Heart left ventricle (tissue), 16 donors: ENCODE measurements at regions not wholly inside any gene's neighbourhood (a gene's known extent, or its start where the extent isn't known, plus 50 kb on each side); places are given as distances from the start of the nearest gene placed in this dataset.

Experiments used
- ATAC-seq, 4 donors: fragments of 200-7000 bp; cut with Tn5 transposase; one replicate each; pipeline ENCODE4 v1.9.1; 2020 to 2022; ENCODE audit warnings: moderate library complexity in 4 of 4, mild to moderate bottlenecking in 3 of 4, moderate number of reproducible peaks in 1 of 4
- DNase-seq, 5 donors: peaks; one replicate each; pipeline ENCODE4 v3.0.0-alpha.2; 2020
- H3K27ac ChIP-seq, 12 donors: fragments of 200-600 bp; sonication (generic) in 4 of 12; one replicate each; pipeline versions ENCODE4 v1.5.0 to v1.8.0; 2016 to 2022; ENCODE audit warnings: mild to moderate bottlenecking in 2 of 12
- H3K27me3 ChIP-seq, 9 donors: fragments of 200-600 bp; sonication (generic) in 2 of 9; one replicate each; pipeline versions ENCODE4 v1.5.1 to v1.8.0; 2016 to 2022; ENCODE audit warnings: mild to moderate bottlenecking in 3 of 9
- H3K36me3 ChIP-seq, 9 donors: fragments of 200-600 bp; sonication (generic) in 2 of 9; one replicate each; pipeline versions ENCODE4 v1.5.0 to v1.8.0; 2018 to 2022; ENCODE audit warnings: mild to moderate bottlenecking in 2 of 9
- H3K4me1 ChIP-seq, 12 donors: fragments of 200-600 bp; sonication (generic) in 4 of 12; one replicate each; pipeline versions ENCODE4 v1.5.0 to v1.8.0; 2016 to 2022; ENCODE audit warnings: mild to moderate bottlenecking in 3 of 12
- H3K4me3 ChIP-seq, 12 donors: fragments of 200-600 bp; sonication (generic) in 4 of 12; one replicate each; pipeline versions ENCODE4 v1.5.0 to v1.8.0; 2017 to 2022; ENCODE audit warnings: mild to moderate bottlenecking in 9 of 12, moderate library complexity in 4 of 12
- H3K9me3 ChIP-seq, 12 donors: fragments of 200-600 bp; sonication (generic) in 4 of 12; one replicate each; pipeline versions ENCODE4 v1.5.0 to v1.8.0; 2016 to 2022; ENCODE audit warnings: mild to moderate bottlenecking in 1 of 12
- CTCF ChIP-seq, 12 donors: fragments of 200-600 bp; sonication (generic) in 4 of 12; IDR thresholded peaks; one replicate each; pipeline versions ENCODE4 v1.5.0 to v1.8.0; 2018 to 2022; ENCODE audit warnings: antibody characterized with exemption in 12 of 12, mild to moderate bottlenecking in 5 of 12
- POLR2A ChIP-seq, 2 donors: fragments of 450-650 bp; IDR thresholded peaks; one replicate each; pipeline ENCODE4 v1.6.1; 2017; ENCODE audit warnings: antibody characterized with exemption in 2 of 2, mild to moderate bottlenecking in 2 of 2, moderate library complexity in 2 of 2
- WGBS, 4 donors: extraction: QIAGEN DNeasy Blood & Tissue Kit in 2 of 4; methylation state at CpG; one replicate each; pipeline versions ENCODE4 v1.1.5 to v1.1.7; 2013 to 2018; 5-methylcytosine and 5-hydroxymethylcytosine counted together
- intact Hi-C, 10 donors: fragments of 100-400 bp; cut with DNase I; formaldehyde crosslinking; loops; one replicate each; pipeline versions ENCODE4 v1.11.1 to v1.14.2; 2022
- donor health status: ischemic (EF 13 %, LVEDD 7.1; RV severe dilation, severe dysfunction).
- donor health status: healthy with polysubstance abuse.
- donor health status: DM: no; HTN: yes; CAD: no.
- donor health status: DM: no; HTN: no; CAD: no.
- donor health status: ischemic (EF 25% LVEDD 6.9; RV normal size, moderate dysfunction).
- donor health status: ischemic (EF 25% LVEDD 5.7; RV mildly dilated, moderate dysfunction).
- donor health status: healthy.
- donor health status: DM: yes; HTN: yes; CAD: no.
- donor health status: ischemic (EF 35%, LVEDD 5.7; RV mildly dilated, moderate dysfunction).
- donor health status: nonischemic (EF 11% LVEDD 7.7; RV severe dilation, severe dysfunction).
- donor health status: DM: yes; HTN: yes; CAD: no.
- donor health status: PGD.
- donor health status: ischemic (EF 29% LVEDD 5.4; RV normal size, mild dysfunction).
- donor health status: nonischemic (EF 23%, LVEDD 6.1; RV moderate dilation, normal function).

- no peaks in the 10 kb centered on the region for H3K27me3 ChIP-seq
- DNase-seq (no peak), ATAC-seq (peak in 2 of 4 donors; percentile 46 to 58)
- 47 to 63% (median 54%) methylated on average over 7 of the region's 7 CpGs for WGBS, 4 donors
- no peaks in the 10 kb centered on the region for H3K36me3 ChIP-seq
- peaks cover 0 to 7% (median 0%) of the 10 kb centered on the region in 12 donors for H3K4me1 ChIP-seq
- TF ChIP-seq POLR2A (IDR thresholded peaks at IDR 0.05) (no peak), CTCF (IDR thresholded peaks at IDR 0.05) (no peak)
- H3K9me3 ChIP-seq, result no peaks in the 10 kb centered on the region
- no peak overlapping the region for H3K27ac ChIP-seq
- intact Hi-C loops, result no loop called here
- no peak overlapping the region for H3K4me3 ChIP-seq
Observed at GRCh38 chr6:15922510-15923250, 206.2 kb upstream of the MYLIP start.

GRCh38 chr6:15921243-15921642 lies 207.6 kb upstream of the MYLIP start:
- WGBS, 4 donors, result 96 to 99% (median 98%) methylated on average over 2 of the region's 2 CpGs
- intact Hi-C loops, result no loop called here
- no peak for TF ChIP-seq CTCF (IDR thresholded peaks at IDR 0.05)
- TF ChIP-seq POLR2A (IDR thresholded peaks at IDR 0.05), result no peak
- peaks cover 0 to 7% (median 0%) of the 10 kb centered on the region in 12 donors for H3K4me1 ChIP-seq
- H3K27ac ChIP-seq, result no peak overlapping the region
- H3K27me3 ChIP-seq, result no peaks in the 10 kb centered on the region
- no peak overlapping the region for H3K4me3 ChIP-seq
- H3K36me3 ChIP-seq, result no peaks in the 10 kb centered on the region
- no peaks in the 10 kb centered on the region for H3K9me3 ChIP-seq
- DNase-seq (no peak), ATAC-seq (no peak)

GRCh38 chr6:15916581-15916980 lies 212.3 kb upstream of the MYLIP start:
- Histone ChIP-seq H3K4me1 (peaks cover 0 to 7% (median 0%) of the 10 kb centered on the region in 12 donors), H3K27me3 (no peaks in the 10 kb centered on the region), H3K4me3 (no peak overlapping the region), H3K27ac (no peak overlapping the region), H3K36me3 (no peaks in the 10 kb centered on the region), H3K9me3 (no peaks in the 10 kb centered on the region)
- no peak for ATAC-seq
- DNase-seq, result no peak
- WGBS, 4 donors, result 85 to 94% (median 87%) methylated on average over 2 to 3 of the region's 3 CpGs
- intact Hi-C loops, result no loop called here
- no peak for TF ChIP-seq POLR2A (IDR thresholded peaks at IDR 0.05)
- TF ChIP-seq CTCF (IDR thresholded peaks at IDR 0.05), result no peak

DNA sequence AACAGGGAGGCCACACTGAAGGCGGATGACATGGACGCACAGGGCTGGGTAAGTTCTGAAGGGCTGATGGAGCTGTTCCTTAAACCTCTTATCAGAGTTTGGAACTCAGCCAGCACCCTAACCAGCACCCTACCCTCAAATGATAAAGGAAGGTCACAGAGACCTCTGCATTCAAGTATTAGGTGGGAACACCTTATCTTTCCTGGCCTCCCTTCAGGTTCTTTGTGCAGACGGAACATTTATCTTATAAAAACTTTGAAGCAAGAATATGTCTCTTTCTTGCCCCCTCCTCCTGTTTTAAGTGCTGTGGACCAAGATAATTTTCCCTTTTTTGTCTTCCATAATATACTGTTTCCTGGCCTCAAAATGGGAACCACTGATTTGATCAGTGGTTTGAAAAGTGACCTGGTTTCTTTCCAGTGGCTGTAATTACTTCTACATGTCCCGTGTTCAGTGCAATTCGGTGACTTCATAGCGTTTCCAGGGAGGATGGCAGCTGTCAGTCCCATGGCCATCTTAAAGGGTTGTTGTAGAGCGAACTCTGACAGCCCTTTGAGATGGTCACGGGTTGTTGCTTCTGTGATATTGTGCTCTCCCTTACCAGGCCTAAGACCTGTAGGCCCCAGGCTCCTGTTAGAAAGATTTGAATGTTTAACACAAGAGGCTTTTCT lies 213.2 kb upstream of the MYLIP start:
- ATAC-seq, result peak in 1 of 4 donors; percentile 53
- DNase-seq, result no peak
- no peaks in the 10 kb centered on the region for H3K27me3 ChIP-seq
- intact Hi-C loops, result no loop called here
- no peaks in the 10 kb centered on the region for H3K9me3 ChIP-seq
- TF ChIP-seq POLR2A (IDR thresholded peaks at IDR 0.05) (no peak), CTCF (IDR thresholded peaks at IDR 0.05) (no peak)
- no peak overlapping the region for H3K27ac ChIP-seq
- H3K36me3 ChIP-seq, result no peaks in the 10 kb centered on the region
- 70 to 75% (median 73%) methylated on average over 8 of the region's 8 CpGs for WGBS, 4 donors
- peaks cover 0 to 7% (median 0%) of the 10 kb centered on the region in 12 donors for H3K4me1 ChIP-seq
- no peak overlapping the region for H3K4me3 ChIP-seq
